ENCODE measurements at regions not wholly inside any gene's neighbourhood (a gene's known extent, or its start where the extent isn't known, plus 50 kb on each side); places are given as distances from the start of the nearest gene placed in this dataset.
"Not testable (repeated sequence)": the region's sequence is repeated elsewhere in the genome, so short reads cannot be mapped to it uniquely, and the experiment has no call there.

- DNase-seq (ENCODE audit: low read depth), result no peak
Measured at GRCh38 chr13:21228738-21229137, 52.3 kb downstream of the MRPL57 start.

DNA sequence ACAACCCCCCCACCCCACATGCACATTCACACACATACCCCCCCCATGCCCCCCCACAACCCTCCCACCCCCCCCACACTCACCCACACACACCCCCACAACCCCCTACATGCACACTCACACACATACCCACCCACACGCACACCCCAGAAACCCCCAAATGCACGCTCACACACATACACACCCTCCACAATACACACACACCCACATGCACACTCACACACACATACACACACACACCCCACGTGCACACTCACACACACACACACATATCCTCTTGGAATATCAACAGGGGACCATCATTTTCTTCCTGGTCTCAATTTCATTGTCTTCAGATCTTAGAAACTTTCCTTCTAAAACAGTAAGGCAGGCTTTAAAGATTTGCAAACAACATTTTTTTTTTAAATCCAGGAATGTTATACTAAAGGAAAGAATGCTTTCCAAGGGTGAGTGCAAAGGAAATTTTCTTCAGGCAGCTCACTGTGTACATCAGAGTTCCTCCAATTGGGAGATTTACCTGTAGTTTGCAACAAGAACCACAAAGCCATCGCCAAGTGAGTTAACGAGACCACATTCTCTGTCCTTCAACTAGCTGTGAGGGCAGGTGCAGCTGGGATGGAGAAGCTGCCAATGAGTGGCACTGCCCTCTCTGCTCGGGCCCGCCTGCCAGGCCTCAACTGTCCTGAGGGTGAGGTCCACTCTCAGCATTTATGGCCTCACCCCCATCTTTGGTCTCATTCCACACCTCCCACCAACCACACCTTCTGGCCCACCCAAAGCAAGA lies 53.0 kb downstream of the MRPL57 start:
- no peak for DNase-seq (ENCODE audit: low read depth)

DNA sequence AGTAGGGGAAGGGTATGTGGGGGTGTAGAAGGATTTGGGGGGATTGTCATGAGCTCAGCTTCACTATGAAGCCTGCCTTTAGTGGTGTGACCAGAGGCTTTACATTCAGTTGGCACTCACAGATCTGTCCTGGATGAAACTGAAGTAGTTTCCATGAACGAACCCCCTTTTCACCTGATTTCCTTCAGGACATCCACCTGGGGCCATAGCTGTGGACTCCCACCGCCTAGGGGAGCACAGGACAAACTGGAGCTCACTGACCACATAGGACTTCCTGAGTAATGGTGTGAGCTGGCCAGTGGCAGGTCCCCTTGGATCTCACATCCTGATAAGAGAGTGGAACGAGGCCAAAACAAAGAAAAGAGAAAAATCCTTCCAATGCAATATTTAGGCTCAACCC lies 54.1 kb downstream of the MRPL57 start:
- DNase-seq (ENCODE audit: low read depth), result no peak

- DNase-seq (ENCODE audit: low read depth), result no peak
Measured at GRCh38 chr13:21231426-21231940, 55.0 kb downstream of the MRPL57 start.

- DNase-seq (ENCODE audit: low read depth), result no peak
Measured at GRCh38 chr13:21232196-21232595, 55.7 kb downstream of the MRPL57 start.

- DNase-seq (ENCODE audit: low read depth), result no peak
Measured at GRCh38 chr13:21232599-21232998, 56.1 kb downstream of the MRPL57 start.

DNA sequence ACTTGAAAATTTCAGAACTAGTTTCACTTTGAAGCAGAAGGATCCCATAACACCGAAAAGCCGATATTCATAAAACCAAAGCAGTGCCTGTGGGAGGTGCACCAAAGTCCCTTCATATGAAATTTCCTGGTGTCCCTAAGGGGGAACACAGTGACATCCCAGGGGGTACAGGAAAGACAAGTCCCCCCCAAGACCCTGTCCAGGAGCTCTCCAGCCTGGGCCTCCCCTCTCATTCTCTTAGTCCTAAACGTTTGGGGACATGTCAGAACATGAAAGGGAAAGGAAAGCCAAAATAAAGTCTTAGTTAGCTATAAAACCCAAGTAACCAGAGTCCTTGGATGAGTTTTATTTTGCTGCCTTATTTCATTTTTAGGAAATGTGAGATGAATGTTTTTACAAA lies 56.6 kb downstream of the MRPL57 start:
- no peak for DNase-seq (ENCODE audit: low read depth)

GRCh38 chr13:21234526-21234925 lies 58.1 kb downstream of the MRPL57 start:
- DNase-seq (ENCODE audit: low read depth), result no peak

DNA sequence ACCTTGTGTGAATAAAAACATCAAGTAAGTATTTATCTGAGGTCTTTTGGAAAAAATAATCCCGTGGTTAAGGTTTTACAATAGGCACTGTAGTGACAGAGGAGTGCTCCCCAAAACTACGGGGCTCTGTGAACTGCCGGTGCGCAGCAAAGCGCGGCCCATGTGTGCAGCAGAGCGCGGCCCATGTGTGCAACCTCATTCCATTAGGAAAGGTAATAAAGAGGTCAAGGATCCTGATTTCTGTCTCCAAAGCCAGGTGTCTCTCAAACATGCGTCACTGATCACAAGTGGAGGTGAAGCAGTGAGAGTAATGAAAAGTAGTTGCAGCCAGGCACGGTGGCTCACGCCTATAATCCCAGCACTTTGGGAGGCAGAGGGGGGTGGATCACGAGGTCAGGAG lies 58.7 kb downstream of the MRPL57 start:
- DNase-seq (ENCODE audit: low read depth), result no peak

GRCh38 chr13:21237081-21237480 lies 60.6 kb downstream of the MRPL57 start:
- no peak for DNase-seq (ENCODE audit: low read depth)

GRCh38 chr13:21238267-21238666 lies 61.8 kb downstream of the MRPL57 start:
- no peak for DNase-seq (ENCODE audit: low read depth)

DNA sequence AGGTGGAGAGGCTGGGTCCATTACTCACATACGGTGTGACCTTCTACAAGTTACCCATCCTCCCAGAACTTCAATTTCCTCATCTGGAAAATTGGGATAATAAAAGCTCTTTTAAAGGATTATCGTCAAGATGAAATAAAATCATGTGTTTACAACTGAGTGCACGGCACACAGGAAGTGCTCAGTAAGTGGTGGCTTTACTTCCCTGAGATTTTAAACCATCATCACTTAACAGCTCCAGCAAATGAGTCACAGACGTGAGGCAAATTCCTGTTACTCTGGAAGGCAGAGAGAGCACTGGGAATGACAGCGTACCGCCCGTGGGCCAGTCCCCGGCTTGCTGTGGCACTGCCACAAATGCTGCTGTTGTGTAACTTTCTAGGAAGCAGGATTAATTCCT lies 64.1 kb downstream of the MRPL57 start:
- DNase-seq (ENCODE audit: low read depth), result no peak

- DNase-seq (ENCODE audit: low read depth), result no peak
Measured at GRCh38 chr13:21242236-21242635, 65.8 kb downstream of the MRPL57 start.

- no peak for DNase-seq (ENCODE audit: low read depth)
Measured at GRCh38 chr13:21243045-21243897, 66.8 kb downstream of the MRPL57 start.

GRCh38 chr13:21243898-21244184 lies 67.4 kb downstream of the MRPL57 start:
- not testable (repeated sequence) for DNase-seq (ENCODE audit: low read depth)

DNA sequence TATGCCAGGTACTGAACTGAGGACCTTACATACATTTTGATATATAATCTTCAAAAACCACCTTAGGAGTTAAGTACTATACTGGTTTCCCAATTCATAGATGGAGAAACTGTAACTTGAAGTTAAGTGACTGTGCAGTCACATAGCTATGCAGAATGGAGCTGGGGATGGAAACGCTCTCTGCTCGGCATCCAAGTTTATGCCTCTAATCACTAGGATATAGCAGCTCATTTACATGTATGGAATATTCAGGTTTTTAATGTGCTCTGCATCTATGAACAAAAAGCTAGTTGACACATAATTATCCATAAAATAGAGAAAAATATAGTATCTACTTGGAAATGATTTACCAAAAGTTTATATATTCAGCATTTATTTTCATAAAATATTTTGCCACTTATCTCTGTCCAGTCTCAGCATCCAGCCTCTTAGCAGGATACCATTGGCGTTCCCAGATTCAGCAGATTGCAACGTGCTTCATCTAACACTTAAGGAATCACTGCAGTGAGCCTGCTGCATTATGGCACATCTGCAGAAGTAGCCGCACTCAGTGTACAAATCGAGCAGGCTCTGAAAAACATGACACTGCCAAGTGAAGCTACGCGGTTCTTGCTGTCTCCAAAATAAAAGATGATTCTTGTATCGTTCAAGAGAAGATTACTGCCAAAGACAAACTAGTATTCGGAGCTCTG lies 70.4 kb downstream of the MRPL57 start:
- DNase-seq (ENCODE audit: low read depth), result no peak

DNA sequence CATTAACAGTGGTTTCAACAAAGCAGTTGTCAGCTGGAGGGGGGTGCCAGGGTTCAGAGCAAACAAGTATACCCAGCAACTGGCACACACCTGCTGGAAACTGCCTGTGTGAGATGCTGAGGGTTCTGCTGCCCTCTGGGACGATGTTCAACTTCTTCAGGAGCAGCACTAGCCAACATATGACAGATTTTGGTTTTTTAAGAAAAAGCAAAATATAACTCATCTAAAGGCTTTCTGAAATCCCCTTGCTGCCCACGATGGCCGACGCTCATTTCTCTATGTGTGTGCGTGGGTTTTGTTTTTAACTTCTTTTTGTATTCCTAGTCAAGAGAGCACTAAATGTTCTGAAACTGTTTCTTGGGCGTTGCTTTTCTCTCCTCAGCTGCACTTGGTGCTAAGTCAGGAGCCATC lies 79.9 kb downstream of the MRPL57 start:
- no peak for DNase-seq (ENCODE audit: low read depth)

DNA sequence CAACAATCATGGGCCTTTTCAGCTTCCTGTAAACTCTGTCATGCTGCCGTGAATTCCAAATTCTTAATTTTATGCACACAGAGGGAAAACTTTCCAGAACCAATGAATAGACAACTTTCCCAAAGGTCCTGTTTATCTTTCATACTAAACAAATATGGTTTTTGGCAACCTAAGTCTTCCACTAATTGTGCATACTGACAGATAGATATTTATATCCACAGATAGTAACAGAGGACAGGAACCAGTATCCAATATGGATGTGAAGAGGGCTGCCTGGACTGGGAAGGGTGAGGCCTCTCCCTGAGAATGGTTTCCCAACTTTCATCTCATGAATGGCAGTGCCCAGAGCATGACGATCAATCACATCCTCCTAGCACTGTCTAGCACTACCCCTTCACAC lies 80.4 kb downstream of the MRPL57 start:
- no peak for DNase-seq (ENCODE audit: low read depth)

- no peak for DNase-seq (ENCODE audit: low read depth)
Measured at GRCh38 chr13:21259571-21260455, 83.4 kb downstream of the MRPL57 start.

DNA sequence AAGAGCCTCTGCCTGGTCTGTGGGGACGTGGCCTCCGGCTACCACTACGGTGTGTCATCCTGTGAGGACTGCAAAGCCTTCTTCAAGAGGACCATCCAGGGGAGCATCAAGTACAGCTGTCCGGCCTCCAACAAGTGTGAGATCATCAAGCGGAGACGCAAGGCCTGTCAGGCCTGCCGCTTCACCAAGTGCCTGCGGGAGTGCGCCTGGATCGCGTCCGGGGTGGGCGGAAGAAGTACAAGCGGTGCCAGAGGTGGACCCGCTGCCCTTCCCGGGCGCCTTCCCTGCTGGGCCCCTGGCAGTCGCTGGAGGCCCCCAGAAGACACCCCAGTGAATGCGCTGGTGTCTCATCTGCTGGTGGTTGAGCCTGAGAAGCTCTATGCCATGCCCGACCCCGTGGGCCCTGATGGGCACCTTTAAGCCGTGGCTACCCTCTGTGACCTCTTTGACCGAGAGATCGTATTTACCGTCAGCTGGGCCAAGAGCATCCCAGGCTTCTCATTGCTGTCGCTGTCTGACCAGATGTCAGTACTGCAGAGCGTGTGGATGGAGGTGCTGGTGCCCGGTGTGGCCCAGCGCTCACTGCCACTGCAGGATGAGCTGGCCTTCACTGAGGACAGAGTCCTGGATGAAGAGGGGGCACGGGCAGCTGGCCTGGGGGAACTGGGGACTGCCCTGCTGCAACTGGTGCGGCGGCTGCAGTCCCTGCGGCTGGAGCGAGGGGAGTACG lies 84.3 kb downstream of the MRPL57 start:
- DNase-seq (ENCODE audit: low read depth), result not testable (repeated sequence)
